ENCODE measurements at regions not wholly inside any gene's neighbourhood (a gene's known extent, or its start where the extent isn't known, plus 50 kb on each side); places are given as distances from the start of the nearest gene placed in this dataset.

DNA sequence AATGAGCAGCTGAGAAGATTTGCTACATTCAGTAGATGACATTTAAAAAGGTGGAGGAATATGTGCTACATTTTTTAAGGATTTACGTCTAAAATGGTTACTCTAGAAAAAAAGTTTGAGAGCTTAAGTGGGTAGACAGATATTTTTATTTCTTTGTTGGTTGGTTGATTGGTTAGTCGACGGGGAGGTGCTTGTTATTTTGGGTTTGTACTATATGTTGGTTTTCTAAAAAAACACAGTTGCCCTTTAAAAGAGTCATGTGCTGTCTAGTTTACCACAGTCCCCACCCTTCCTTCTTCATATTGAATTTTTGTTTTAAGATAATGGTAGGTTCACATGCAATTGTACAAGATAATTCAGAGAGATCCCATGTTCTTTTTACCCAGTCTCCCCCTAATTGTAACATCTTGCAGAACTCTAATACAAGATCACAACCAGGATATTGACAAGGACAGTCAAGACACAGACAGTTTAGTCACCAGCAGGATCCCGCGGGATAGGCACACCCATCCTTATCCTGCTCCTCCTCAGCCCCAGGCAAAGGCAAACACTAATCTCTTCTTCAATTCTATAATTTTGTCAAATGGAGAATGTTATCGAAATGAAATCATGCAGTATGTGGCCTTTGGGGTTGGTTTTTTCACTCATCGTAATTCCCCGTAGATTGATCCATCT, 171.4 kb downstream of the FOXO1 start:
- TF ChIP-seq CTCF (IDR thresholded peaks at IDR 0.05) = no peak
- TF ChIP-seq POLR2A (IDR thresholded peaks at IDR 0.05) = no peak

Measured in right lobe of liver (tissue), 4 donors.